Neuron (in vitro differentiated cells): ENCODE measurements at regions not wholly inside any gene's neighbourhood (a gene's known extent, or its start where the extent isn't known, plus 50 kb on each side); places are given as distances from the start of the nearest gene placed in this dataset.
"Not testable (repeated sequence)": the region's sequence is repeated elsewhere in the genome, so short reads cannot be mapped to it uniquely, and the experiment has no call there.

Source experiments
- H2AFZ ChIP-seq: one replicate; pipeline ENCODE4 v1.6.1; 2013; ENCODE audit warnings: low read depth, mild to moderate bottlenecking, inconsistent platforms, low read length, moderate library complexity
- H3K27me3 ChIP-seq: one replicate; pipeline ENCODE4 v1.6.1; 2013; ENCODE audit warnings: low read length; ENCODE audit not compliant: insufficient read depth
- H3K36me3 ChIP-seq: one replicate; pipeline ENCODE4 v1.6.1; 2013; ENCODE audit warnings: low read length; ENCODE audit not compliant: insufficient read depth
- H3K4me1 ChIP-seq: one replicate; pipeline ENCODE4 v1.6.1; 2013; ENCODE audit warnings: low read length; ENCODE audit not compliant: insufficient read depth
- H3K4me3 ChIP-seq: 2 replicates; pipeline ENCODE4 v1.5.1; 2013; ENCODE audit warnings: mild to moderate bottlenecking, low read length, moderate library complexity
- H3K9me3 ChIP-seq: one replicate; pipeline ENCODE4 v1.6.1; 2013; ENCODE audit warnings: low read length

GRCh38 chr2:239804161-239805042 is 220.7 kb downstream of the NDUFA10 start:
- no peak overlapping the region for H3K4me3 ChIP-seq
- H3K27me3 ChIP-seq, result no peaks in the 10 kb centered on the region
- H2AFZ ChIP-seq, result no peak overlapping the region
- no peaks in the 10 kb centered on the region for H3K9me3 ChIP-seq
- H3K36me3 ChIP-seq, result no peaks in the 10 kb centered on the region
- no peaks in the 10 kb centered on the region for H3K4me1 ChIP-seq

DNA sequence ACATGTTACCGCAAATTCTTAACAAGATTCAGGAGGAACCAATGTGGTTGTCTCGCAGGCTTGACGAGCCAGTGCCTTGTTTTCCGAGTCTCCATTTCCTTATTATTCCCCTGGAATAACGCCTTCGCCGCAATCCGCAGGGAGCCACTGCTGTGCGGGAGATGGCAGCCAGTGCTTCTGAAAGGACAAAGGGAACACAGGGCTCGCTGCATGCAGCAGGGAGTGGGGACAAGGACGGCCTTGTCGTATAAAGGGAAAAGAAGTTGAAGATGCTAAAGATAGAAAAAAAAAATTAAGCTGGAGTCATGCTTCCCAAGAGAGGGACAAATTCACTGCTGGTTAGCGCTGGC is 221.4 kb downstream of the NDUFA10 start:
- Histone ChIP-seq H3K36me3 (no peaks in the 10 kb centered on the region), H2AFZ (no peak overlapping the region), H3K9me3 (no peaks in the 10 kb centered on the region), H3K4me1 (no peaks in the 10 kb centered on the region), H3K27me3 (no peaks in the 10 kb centered on the region), H3K4me3 (no peak overlapping the region)

DNA sequence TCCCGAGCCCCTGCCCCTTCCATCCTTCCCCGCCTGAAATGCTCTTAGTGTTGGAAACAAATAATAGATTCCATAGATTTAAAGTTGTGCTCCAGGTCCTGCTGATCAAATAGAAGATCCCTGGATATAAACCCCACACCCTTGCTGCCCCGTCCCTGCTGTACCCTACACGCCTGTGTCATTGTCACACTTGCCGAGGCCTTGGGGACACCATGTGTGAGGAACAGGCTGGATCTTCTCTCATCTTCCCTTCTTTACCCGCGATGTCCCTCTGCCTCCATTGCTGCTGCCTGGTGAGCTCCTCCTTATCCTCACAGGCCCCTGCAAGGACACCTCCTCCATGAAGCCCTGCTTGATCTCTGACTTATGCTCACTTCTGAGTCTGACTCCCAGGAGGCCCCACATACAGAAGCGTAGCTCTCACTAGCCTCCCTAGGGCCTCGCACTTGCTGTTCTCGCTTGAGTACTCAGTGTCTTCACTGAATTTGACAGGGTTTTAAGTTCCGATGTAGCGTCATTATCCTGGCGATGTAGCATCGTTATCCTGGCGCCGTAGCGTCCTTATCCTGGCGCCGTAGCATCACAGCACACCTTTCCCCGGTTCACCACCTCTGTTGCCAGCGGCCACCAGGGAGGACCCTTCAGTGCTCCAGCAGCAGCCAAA is 221.9 kb downstream of the NDUFA10 start:
- H3K4me3 ChIP-seq, result no peak overlapping the region
- no peaks in the 10 kb centered on the region for H3K9me3 ChIP-seq
- no peaks in the 10 kb centered on the region for H3K36me3 ChIP-seq

DNA sequence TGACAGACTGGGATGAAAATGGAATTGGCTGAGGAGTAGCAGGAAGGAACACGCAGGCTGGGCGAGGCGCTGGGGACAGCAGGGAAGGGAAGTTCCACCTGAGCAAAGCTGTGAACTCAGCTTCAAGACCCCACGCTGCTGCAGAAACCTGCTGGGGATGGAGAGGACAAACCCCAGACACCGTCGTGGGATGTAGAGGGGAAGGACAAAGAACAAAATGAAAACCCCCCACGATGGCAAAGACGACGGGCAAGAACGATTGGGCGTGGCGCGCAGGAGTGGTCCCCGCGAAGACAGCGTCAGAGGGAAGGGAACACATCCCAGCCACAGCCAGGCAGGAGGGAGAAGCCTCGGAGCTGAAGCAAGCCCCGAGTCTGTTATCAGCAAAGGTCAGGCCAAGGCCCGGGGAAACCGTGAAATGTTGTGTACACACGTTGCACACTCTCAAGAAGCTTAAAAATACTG is 222.9 kb downstream of the NDUFA10 start:
- Histone ChIP-seq H3K27me3 (no peaks in the 10 kb centered on the region), H3K36me3 (no peaks in the 10 kb centered on the region), H3K4me1 (no peaks in the 10 kb centered on the region), H3K9me3 (no peaks in the 10 kb centered on the region), H3K4me3 (no peak overlapping the region), H2AFZ (no peak overlapping the region)

More for the DNA sequence above, 221.9 kb downstream of the NDUFA10 start:
- H3K27me3 ChIP-seq, result no peaks in the 10 kb centered on the region
- no peak overlapping the region for H2AFZ ChIP-seq
- H3K4me1 ChIP-seq, result no peaks in the 10 kb centered on the region

- Histone ChIP-seq H3K4me3 (no peak overlapping the region), H3K36me3 (no peaks in the 10 kb centered on the region), H3K9me3 (no peaks in the 10 kb centered on the region), H3K4me1 (no peaks in the 10 kb centered on the region), H3K27me3 (no peaks in the 10 kb centered on the region), H2AFZ (no peak overlapping the region)
Observed at GRCh38 chr2:239801404-239802184, 223.5 kb downstream of the NDUFA10 start.

- H2AFZ ChIP-seq, result no peak overlapping the region
- H3K4me3 ChIP-seq, result no peak overlapping the region
Observed at GRCh38 chr2:239800785-239801386, 224.3 kb downstream of the NDUFA10 start.

DNA sequence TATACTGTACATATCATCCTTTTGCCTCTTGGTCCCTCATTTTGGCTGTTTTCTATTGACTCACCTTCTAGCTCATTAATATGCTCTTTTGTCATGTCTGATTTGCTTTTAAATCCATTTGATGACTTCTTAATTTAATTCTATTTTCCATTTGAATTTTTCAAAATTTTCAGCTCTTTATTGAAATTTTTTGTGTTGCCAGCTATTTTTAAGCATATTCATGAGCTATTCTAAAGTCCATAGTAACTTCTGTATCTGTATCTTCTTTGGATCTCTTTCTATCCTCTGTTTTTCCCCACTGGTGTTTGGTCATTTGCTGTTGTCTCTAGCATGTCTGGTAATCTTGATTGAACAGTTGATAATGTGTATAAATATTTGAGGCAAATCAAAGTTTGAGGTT is 227.8 kb downstream of the NDUFA10 start:
- no peaks in the 10 kb centered on the region for H3K4me1 ChIP-seq
- peaks cover under 1% of the 10 kb centered on the region for H3K27me3 ChIP-seq
- no peak overlapping the region for H3K4me3 ChIP-seq
- no peaks in the 10 kb centered on the region for H3K36me3 ChIP-seq
- H3K9me3 ChIP-seq, result no peaks in the 10 kb centered on the region
- no peak overlapping the region for H2AFZ ChIP-seq

More at GRCh38 chr2:239800785-239801386, 224.3 kb downstream of the NDUFA10 start:
- Histone ChIP-seq H3K4me1 (no peaks in the 10 kb centered on the region), H3K36me3 (no peaks in the 10 kb centered on the region), H3K9me3 (no peaks in the 10 kb centered on the region), H3K27me3 (no peaks in the 10 kb centered on the region)

DNA sequence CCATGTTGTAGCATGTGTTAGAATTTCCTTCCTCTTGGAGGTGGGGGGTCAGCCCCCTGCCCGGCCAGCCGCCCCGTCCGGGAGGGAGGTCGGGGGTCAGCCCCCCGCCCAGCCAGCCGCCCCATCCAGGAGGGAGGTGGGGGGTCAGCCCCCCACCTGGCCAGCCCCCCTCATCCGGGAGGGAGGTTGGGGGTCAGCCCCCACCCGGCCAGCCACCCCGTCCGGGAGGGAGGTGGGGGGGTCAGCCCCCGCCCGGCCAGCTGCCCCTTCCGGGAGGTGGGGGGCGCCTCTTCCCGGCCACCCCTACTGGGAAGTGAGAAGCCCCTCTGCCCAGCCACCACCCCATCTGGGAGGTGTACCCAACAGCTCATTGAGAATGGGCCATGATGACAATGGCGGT is 229.4 kb downstream of the NDUFA10 start:
- H3K36me3 ChIP-seq, H3K4me1 ChIP-seq, H3K27me3 ChIP-seq, H2AFZ ChIP-seq, H3K9me3 ChIP-seq, H3K4me3 ChIP-seq: not testable (repeated sequence)

DNA sequence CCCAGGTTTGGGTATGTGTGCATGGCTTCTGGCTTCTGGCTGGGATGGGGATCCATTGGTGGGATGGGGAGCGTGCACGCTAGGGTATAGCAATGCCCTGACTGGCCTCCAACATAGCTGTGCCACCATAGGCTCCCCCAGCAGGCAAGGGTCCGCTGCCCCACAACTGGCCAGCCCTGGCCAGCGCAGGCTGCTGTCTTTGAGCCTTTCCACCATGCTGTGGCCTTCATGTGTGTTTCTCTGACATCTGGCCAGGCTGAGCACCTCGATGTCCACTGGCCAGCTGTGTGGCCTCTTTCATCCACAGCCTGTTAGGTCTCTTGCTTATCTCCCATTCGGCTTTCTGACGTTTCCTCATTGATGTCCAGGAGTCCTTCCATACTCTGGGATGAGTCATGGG is 231.3 kb downstream of the NDUFA10 start:
- Histone ChIP-seq H3K4me3 (no peak overlapping the region), H3K4me1 (no peaks in the 10 kb centered on the region), H2AFZ (no peak overlapping the region), H3K9me3 (no peaks in the 10 kb centered on the region), H3K36me3 (no peaks in the 10 kb centered on the region), H3K27me3 (peaks cover 11% of the 10 kb centered on the region)

GRCh38 chr2:239793086-239793485 is 232.1 kb downstream of the NDUFA10 start:
- Histone ChIP-seq H3K9me3 (no peaks in the 10 kb centered on the region), H3K27me3 (peaks cover 11% of the 10 kb centered on the region), H3K4me3 (no peak overlapping the region), H2AFZ (no peak overlapping the region), H3K4me1 (no peaks in the 10 kb centered on the region), H3K36me3 (no peaks in the 10 kb centered on the region)

DNA sequence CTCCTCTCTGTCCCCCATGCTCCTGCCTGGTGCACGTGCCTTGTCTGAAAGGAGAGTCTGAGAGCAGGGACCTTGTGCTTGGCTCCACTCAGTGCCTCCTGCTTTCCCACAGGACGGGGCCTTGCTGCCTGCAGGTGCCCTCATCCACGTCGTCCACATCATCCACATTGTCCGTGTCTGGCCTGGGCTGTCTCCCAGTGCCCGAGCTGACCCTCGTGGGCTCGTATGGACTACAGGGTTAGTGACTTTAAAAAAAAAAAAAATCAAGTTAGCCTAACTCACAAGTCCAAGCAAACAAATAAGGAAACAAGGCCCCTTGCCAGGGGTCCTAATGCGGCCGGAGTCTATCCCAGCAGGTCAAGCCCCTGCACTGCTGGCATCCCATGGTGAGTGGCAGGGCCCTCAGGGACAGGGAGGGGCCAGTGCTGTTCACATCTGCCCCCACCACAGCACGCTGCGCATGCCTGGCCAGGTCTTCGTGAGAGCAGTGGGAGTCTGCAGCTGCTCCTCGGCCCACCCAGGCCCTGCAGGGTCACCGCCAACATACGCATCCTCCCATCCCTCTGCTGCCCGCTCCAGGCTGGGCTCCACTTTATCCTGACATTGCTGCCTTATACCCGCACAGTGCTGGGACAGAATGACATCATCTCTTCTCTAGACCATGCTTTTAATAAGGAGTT is 232.6 kb downstream of the NDUFA10 start:
- peaks cover 11% of the 10 kb centered on the region for H3K27me3 ChIP-seq
- no peaks in the 10 kb centered on the region for H3K4me1 ChIP-seq
- no peak overlapping the region for H2AFZ ChIP-seq
- H3K4me3 ChIP-seq, result no peak overlapping the region
- no peaks in the 10 kb centered on the region for H3K9me3 ChIP-seq
- H3K36me3 ChIP-seq, result no peaks in the 10 kb centered on the region

DNA sequence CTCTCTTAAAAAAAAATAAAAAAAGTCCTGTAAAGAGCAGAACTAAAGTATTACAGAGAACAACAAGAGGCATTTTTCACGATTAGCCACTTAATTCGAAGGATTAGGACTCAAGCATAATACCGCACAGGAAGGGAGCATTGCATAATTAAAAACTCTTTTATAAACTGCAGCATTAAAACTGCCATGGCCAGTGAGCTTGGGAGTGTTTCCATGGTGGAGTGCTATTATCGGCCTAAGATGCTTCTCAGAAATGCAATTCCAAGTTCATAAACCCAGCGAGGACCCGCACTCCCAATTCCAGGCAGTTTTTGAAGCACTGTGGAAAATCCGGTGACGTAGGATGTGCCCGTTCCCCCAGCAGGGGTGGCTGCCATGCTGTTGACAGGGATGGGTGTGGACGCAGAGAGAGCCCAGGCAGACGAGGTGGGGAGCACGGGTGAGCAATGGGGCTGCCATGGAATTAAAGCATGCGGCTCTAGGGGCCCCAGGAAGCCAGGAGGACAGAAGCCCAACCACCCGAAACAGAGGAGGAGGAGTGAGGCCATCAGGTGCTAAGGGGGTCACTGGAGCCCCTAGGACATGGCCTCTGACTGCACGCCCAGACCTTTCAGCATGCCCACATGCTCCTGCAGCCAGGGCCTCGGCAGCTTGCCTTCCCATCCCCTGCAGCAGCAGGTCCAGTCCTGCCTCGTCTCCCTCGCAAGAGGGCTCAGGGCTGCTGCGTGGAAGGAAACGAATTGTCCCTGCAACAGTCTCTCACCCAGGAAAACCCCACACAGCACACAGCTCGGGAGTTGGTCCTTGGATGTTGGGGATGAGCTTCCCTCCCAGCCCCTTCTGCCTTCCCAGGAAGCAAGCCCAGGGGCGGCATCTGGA is 233.4 kb downstream of the NDUFA10 start:
- Histone ChIP-seq H3K36me3 (no peaks in the 10 kb centered on the region), H2AFZ (no peak overlapping the region), H3K27me3 (peaks cover 11% of the 10 kb centered on the region), H3K4me1 (no peaks in the 10 kb centered on the region), H3K4me3 (no peak overlapping the region), H3K9me3 (no peaks in the 10 kb centered on the region)
